Glomerular visceral epithelial cell (primary cell): ENCODE measurements at regions not wholly inside any gene's neighbourhood (a gene's known extent, or its start where the extent isn't known, plus 50 kb on each side); places are given as distances from the start of the nearest gene placed in this dataset.
"Not testable (repeated sequence)": the region's sequence is repeated elsewhere in the genome, so short reads cannot be mapped to it uniquely, and the experiment has no call there.

Experiments used
- DNase-seq: peaks from one replicate; pipeline ENCODE4 v3.0.0-alpha.2; 2016; ENCODE audit errors: extremely low spot score

- peak; percentile 93 for DNase-seq
Measured at GRCh38 chr20:53773792-53774401, 180.3 kb upstream of the ZNF217 start.

GRCh38 chr20:53773066-53773791 is 179.6 kb upstream of the ZNF217 start:
- not testable (repeated sequence) for DNase-seq

GRCh38 chr20:53769041-53769440 is 175.4 kb upstream of the ZNF217 start:
- no peak for DNase-seq

- no peak for DNase-seq
Measured at GRCh38 chr20:53768329-53768728, 174.7 kb upstream of the ZNF217 start.

GRCh38 chr20:53767206-53767930 is 173.7 kb upstream of the ZNF217 start:
- no peak for DNase-seq

- DNase-seq: no peak
Measured at GRCh38 chr20:53764415-53764800, 170.8 kb upstream of the ZNF217 start.

- DNase-seq: no peak
Measured at GRCh38 chr20:53763707-53764414, 170.2 kb upstream of the ZNF217 start.

- not testable (repeated sequence) for DNase-seq
Measured at GRCh38 chr20:53762423-53762798, 168.8 kb upstream of the ZNF217 start.

GRCh38 chr20:53760025-53760441 is 166.4 kb upstream of the ZNF217 start:
- DNase-seq: no peak

- DNase-seq: no peak
Measured at GRCh38 chr20:53757472-53757913, 163.9 kb upstream of the ZNF217 start.

GRCh38 chr20:53755733-53756531 is 162.3 kb upstream of the ZNF217 start:
- DNase-seq: no peak

GRCh38 chr20:53753880-53754459 is 160.3 kb upstream of the ZNF217 start:
- no peak for DNase-seq

- DNase-seq: no peak
Measured at GRCh38 chr20:53752971-53753879, 159.6 kb upstream of the ZNF217 start.

- no peak for DNase-seq
Measured at GRCh38 chr20:53752583-53752970, 158.9 kb upstream of the ZNF217 start.

- no peak for DNase-seq
Measured at GRCh38 chr20:53751620-53752318, 158.1 kb upstream of the ZNF217 start.

GRCh38 chr20:53750827-53751619 is 157.4 kb upstream of the ZNF217 start:
- DNase-seq: peak; percentile 47

GRCh38 chr20:53749499-53749898 is 155.9 kb upstream of the ZNF217 start:
- no peak for DNase-seq

- DNase-seq: peak; percentile 64
Measured at GRCh38 chr20:53748821-53749421, 155.3 kb upstream of the ZNF217 start.
